Activated T-helper 17 cell treated with anti-CD3 and anti-CD28 coated beads, Interleukin-2, amount 50 U/mL, for 72 hours (primary cell): ENCODE measurements at regions not wholly inside any gene's neighbourhood (a gene's known extent, or its start where the extent isn't known, plus 50 kb on each side); places are given as distances from the start of the nearest gene placed in this dataset.

Source experiments
- ATAC-seq: fragments of 150-1000 bp; cut with Tn5 transposase; replicated peaks from 2 replicates; pipeline ENCODE4 v1.10.0; 2021; ENCODE audit warnings: mild to moderate bottlenecking, moderate library complexity
- H3K27ac Mint-ChIP-seq: one replicate; pipeline ENCODE4 v1.8.0; 2022; ENCODE audit warnings: mixed read lengths
- H3K27me3 Mint-ChIP-seq: one replicate; pipeline ENCODE4 v1.8.0; 2022; ENCODE audit warnings: mixed read lengths
- H3K36me3 Mint-ChIP-seq: one replicate; pipeline ENCODE4 v1.8.0; 2022; ENCODE audit warnings: low read depth, mild to moderate bottlenecking, mixed read lengths
- H3K4me1 Mint-ChIP-seq: one replicate; pipeline ENCODE4 v1.8.0; 2022; ENCODE audit warnings: mixed read lengths
- H3K4me3 Mint-ChIP-seq: one replicate; pipeline ENCODE4 v1.8.0; 2022; ENCODE audit warnings: mild to moderate bottlenecking, mixed read lengths
- H3K9me3 Mint-ChIP-seq: one replicate; pipeline ENCODE4 v1.8.0; 2022; ENCODE audit warnings: mixed read lengths

- no peak overlapping the region for H3K4me3 Mint-ChIP-seq
- H3K36me3 Mint-ChIP-seq = no peaks in the 10 kb centered on the region
- no peak for ATAC-seq
- H3K9me3 Mint-ChIP-seq = no peaks in the 10 kb centered on the region
- no peaks in the 10 kb centered on the region for H3K4me1 Mint-ChIP-seq
- H3K27me3 Mint-ChIP-seq = peaks cover 28% of the 10 kb centered on the region
- no peak overlapping the region for H3K27ac Mint-ChIP-seq
Observed at GRCh38 chr7:159239028-159239427, 94.4 kb upstream of the VIPR2 start.

GRCh38 chr7:159238541-159238940 lies 93.9 kb upstream of the VIPR2 start:
- no peak overlapping the region for H3K27ac Mint-ChIP-seq
- H3K27me3 Mint-ChIP-seq = peaks cover 26% of the 10 kb centered on the region
- no peaks in the 10 kb centered on the region for H3K9me3 Mint-ChIP-seq
- no peak for ATAC-seq
- H3K4me1 Mint-ChIP-seq = no peaks in the 10 kb centered on the region
- no peak overlapping the region for H3K4me3 Mint-ChIP-seq
- H3K36me3 Mint-ChIP-seq = no peaks in the 10 kb centered on the region

GRCh38 chr7:159237022-159237653 lies 92.5 kb upstream of the VIPR2 start:
- H3K27ac Mint-ChIP-seq = no peak overlapping the region
- H3K4me1 Mint-ChIP-seq = no peaks in the 10 kb centered on the region

GRCh38 chr7:159231017-159231416 lies 86.3 kb upstream of the VIPR2 start:
- no peak overlapping the region for H3K27ac Mint-ChIP-seq

More at GRCh38 chr7:159237022-159237653, 92.5 kb upstream of the VIPR2 start:
- peaks cover 26% of the 10 kb centered on the region for H3K27me3 Mint-ChIP-seq
- H3K4me3 Mint-ChIP-seq = no peak overlapping the region
- no peaks in the 10 kb centered on the region for H3K9me3 Mint-ChIP-seq
- H3K36me3 Mint-ChIP-seq = no peaks in the 10 kb centered on the region
- ATAC-seq = no peak

GRCh38 chr7:159229683-159230475 lies 85.2 kb upstream of the VIPR2 start:
- no peaks in the 10 kb centered on the region for H3K4me1 Mint-ChIP-seq
- no peaks in the 10 kb centered on the region for H3K9me3 Mint-ChIP-seq
- H3K36me3 Mint-ChIP-seq = no peaks in the 10 kb centered on the region
- no peak overlapping the region for H3K4me3 Mint-ChIP-seq
- ATAC-seq = no peak
- H3K27me3 Mint-ChIP-seq = peaks cover 11% of the 10 kb centered on the region
- no peak overlapping the region for H3K27ac Mint-ChIP-seq

More at GRCh38 chr7:159231017-159231416, 86.3 kb upstream of the VIPR2 start:
- ATAC-seq = no peak
- H3K4me3 Mint-ChIP-seq = no peak overlapping the region
- no peaks in the 10 kb centered on the region for H3K36me3 Mint-ChIP-seq
- no peaks in the 10 kb centered on the region for H3K4me1 Mint-ChIP-seq
- H3K9me3 Mint-ChIP-seq = no peaks in the 10 kb centered on the region
- peaks cover 9% of the 10 kb centered on the region for H3K27me3 Mint-ChIP-seq

- no peaks in the 10 kb centered on the region for H3K9me3 Mint-ChIP-seq
- H3K4me3 Mint-ChIP-seq = no peak overlapping the region
- no peak for ATAC-seq
- no peak overlapping the region for H3K27ac Mint-ChIP-seq
- no peaks in the 10 kb centered on the region for H3K4me1 Mint-ChIP-seq
- H3K36me3 Mint-ChIP-seq = no peaks in the 10 kb centered on the region
- peaks cover 11% of the 10 kb centered on the region for H3K27me3 Mint-ChIP-seq
Observed at GRCh38 chr7:159227433-159227832, 82.8 kb upstream of the VIPR2 start.

GRCh38 chr7:159226011-159226702 lies 81.5 kb upstream of the VIPR2 start:
- H3K4me3 Mint-ChIP-seq = no peak overlapping the region
- H3K36me3 Mint-ChIP-seq = no peaks in the 10 kb centered on the region
- ATAC-seq = no peak
- H3K4me1 Mint-ChIP-seq = no peaks in the 10 kb centered on the region
- H3K27ac Mint-ChIP-seq = no peak overlapping the region
- H3K9me3 Mint-ChIP-seq = no peaks in the 10 kb centered on the region
- peaks cover 11% of the 10 kb centered on the region for H3K27me3 Mint-ChIP-seq

- ATAC-seq = no peak
- Mint-ChIP-seq H3K9me3 (no peaks in the 10 kb centered on the region), H3K27ac (no peak overlapping the region), H3K4me3 (no peak overlapping the region), H3K4me1 (no peaks in the 10 kb centered on the region), H3K27me3 (no peaks in the 10 kb centered on the region), H3K36me3 (no peaks in the 10 kb centered on the region)
Observed at GRCh38 chr7:159218607-159219006, 73.9 kb upstream of the VIPR2 start.

GRCh38 chr7:159218170-159218569 lies 73.5 kb upstream of the VIPR2 start:
- H3K9me3 Mint-ChIP-seq = no peaks in the 10 kb centered on the region
- no peaks in the 10 kb centered on the region for H3K36me3 Mint-ChIP-seq
- H3K27me3 Mint-ChIP-seq = no peaks in the 10 kb centered on the region
- no peak for ATAC-seq
- H3K4me3 Mint-ChIP-seq = no peak overlapping the region
- no peaks in the 10 kb centered on the region for H3K4me1 Mint-ChIP-seq
- H3K27ac Mint-ChIP-seq = no peak overlapping the region

- Mint-ChIP-seq H3K27me3 (no peaks in the 10 kb centered on the region), H3K9me3 (no peaks in the 10 kb centered on the region), H3K36me3 (no peaks in the 10 kb centered on the region), H3K27ac (no peak overlapping the region), H3K4me3 (no peak overlapping the region), H3K4me1 (no peaks in the 10 kb centered on the region)
- ATAC-seq = no peak
Observed at GRCh38 chr7:159215076-159215475, 70.4 kb upstream of the VIPR2 start.

- ATAC-seq = no peak
- H3K9me3 Mint-ChIP-seq = no peaks in the 10 kb centered on the region
- no peak overlapping the region for H3K27ac Mint-ChIP-seq
- no peak overlapping the region for H3K4me3 Mint-ChIP-seq
- H3K27me3 Mint-ChIP-seq = no peaks in the 10 kb centered on the region
- H3K36me3 Mint-ChIP-seq = no peaks in the 10 kb centered on the region
- no peaks in the 10 kb centered on the region for H3K4me1 Mint-ChIP-seq
Observed at GRCh38 chr7:159213253-159213652, 68.6 kb upstream of the VIPR2 start.

GRCh38 chr7:159212226-159212625 lies 67.6 kb upstream of the VIPR2 start:
- Mint-ChIP-seq H3K4me1 (no peaks in the 10 kb centered on the region), H3K27ac (no peak overlapping the region), H3K4me3 (no peak overlapping the region), H3K9me3 (no peaks in the 10 kb centered on the region), H3K36me3 (no peaks in the 10 kb centered on the region), H3K27me3 (no peaks in the 10 kb centered on the region)
- ATAC-seq = no peak

- H3K4me1 Mint-ChIP-seq = no peaks in the 10 kb centered on the region
- no peaks in the 10 kb centered on the region for H3K27me3 Mint-ChIP-seq
- H3K27ac Mint-ChIP-seq = no peak overlapping the region
- no peak for ATAC-seq
- no peaks in the 10 kb centered on the region for H3K36me3 Mint-ChIP-seq
- H3K4me3 Mint-ChIP-seq = no peak overlapping the region
- no peaks in the 10 kb centered on the region for H3K9me3 Mint-ChIP-seq
Observed at GRCh38 chr7:159211540-159212182, 67.0 kb upstream of the VIPR2 start.

- H3K36me3 Mint-ChIP-seq = no peaks in the 10 kb centered on the region
- no peaks in the 10 kb centered on the region for H3K4me1 Mint-ChIP-seq
- H3K9me3 Mint-ChIP-seq = no peaks in the 10 kb centered on the region
- H3K4me3 Mint-ChIP-seq = no peak overlapping the region
- no peaks in the 10 kb centered on the region for H3K27me3 Mint-ChIP-seq
- no peak for ATAC-seq
- H3K27ac Mint-ChIP-seq = no peak overlapping the region
Observed at GRCh38 chr7:159210581-159211235, 66.0 kb upstream of the VIPR2 start.
